H1 (cell line): ENCODE measurements at regions not wholly inside any gene's neighbourhood (a gene's known extent, or its start where the extent isn't known, plus 50 kb on each side); places are given as distances from the start of the nearest gene placed in this dataset.

Experiments
- CTCF ChIA-PET: fragments of 300-600 bp; sonication (Branson Sonifier 250); formaldehyde crosslinking; loops from one replicate; lab custom pipeline; 2021; ENCODE audit not compliant: partially characterized antibody; lab: Charles Lee
- POLR2A ChIA-PET: fragments of 300-600 bp; sonication (Branson Sonifier 250); formaldehyde crosslinking; loops from one replicate; lab custom pipeline; 2021; ENCODE audit warnings: inconsistent platforms; ENCODE audit not compliant: partially characterized antibody; lab: Charles Lee
- DNase-seq, 2 experiments: peaks; one replicate each; pipeline versions ENCODE4 v3.0.0 to v3.0.0-alpha.2; 2010 to 2022; ENCODE audit warnings: low spot score in 2 of 2, low read depth in 1 of 2, mixed read lengths in 1 of 2
- FAIRE-seq: peaks from 2 replicates; lab custom pipeline; 2011; peaks lifted over from hg19 to GRCh38; lab: Jason Lieb, UNC
- H2AFZ ChIP-seq: 2 replicates; pipeline ENCODE4 v1.8.1; 2012; ENCODE audit warnings: low read length, inconsistent platforms
- H2AK5ac ChIP-seq: 2 replicates; pipeline ENCODE4 v1.6.1; 2013; ENCODE audit warnings: low read depth, low read length
- H2BK120ac ChIP-seq: replicated peaks from 2 replicates; pipeline ENCODE3; 2013; ENCODE audit warnings: low read depth, low read length, inconsistent platforms
- H2BK12ac ChIP-seq: 2 replicates; pipeline ENCODE4 v1.6.1; 2013; ENCODE audit warnings: low read depth, low read length
- H2BK15ac ChIP-seq: 2 replicates; pipeline ENCODE4 v1.6.1; 2013; ENCODE audit warnings: low read length
- H2BK20ac ChIP-seq: 2 replicates; pipeline ENCODE4 v1.6.1; 2013; ENCODE audit warnings: low read length
- H2BK5ac ChIP-seq: 2 replicates; pipeline ENCODE4 v1.6.1; 2013; ENCODE audit warnings: low read depth, low read length
- H3K14ac ChIP-seq: 2 replicates; pipeline ENCODE4 v1.6.1; 2013; ENCODE audit warnings: inconsistent platforms; ENCODE audit not compliant: insufficient read length
- H3K18ac ChIP-seq: 2 replicates; pipeline ENCODE4 v1.6.1; 2013; ENCODE audit warnings: low read length; ENCODE audit errors: extremely low read depth
- H3K23ac ChIP-seq: 2 replicates; pipeline ENCODE4 v1.6.1; 2013; ENCODE audit warnings: inconsistent platforms; ENCODE audit not compliant: insufficient read length
- H3K23me2 ChIP-seq: 2 replicates; pipeline ENCODE4 v1.6.1; 2013; ENCODE audit warnings: low read depth, low read length
- H3K27ac ChIP-seq: 2 replicates; pipeline ENCODE4 v1.6.1; 2011; ENCODE audit warnings: low read depth, low read length, inconsistent platforms
- H3K27me3 ChIP-seq, 4 experiments: replicated peaks in 1 of 4; 1 replicate in 1 of 4; 2 replicates in 3 of 4; pipeline versions ENCODE4 v1.6.1 to v1.8.1; 2011 to 2013; ENCODE audit warnings: low read length in 3 of 4, mild to moderate bottlenecking in 3 of 4, inconsistent platforms in 2 of 4, mixed read lengths in 2 of 4, moderate library complexity in 1 of 4; ENCODE audit not compliant: control insufficient read depth in 3 of 4, insufficient read depth in 3 of 4; ENCODE audit errors: extremely low read depth in 1 of 4
- H3K36me3 ChIP-seq, 4 experiments: 2 replicates each; pipeline versions ENCODE4 v1.6.1 to v1.8.1; 2011 to 2013; ENCODE audit warnings: mild to moderate bottlenecking in 4 of 4, low read length in 3 of 4, moderate library complexity in 2 of 4, control low read depth in 1 of 4, inconsistent platforms in 1 of 4; ENCODE audit not compliant: insufficient read depth in 4 of 4, control insufficient read depth in 2 of 4
- H3K4ac ChIP-seq: replicated peaks from 2 replicates; pipeline ENCODE3; 2013; ENCODE audit warnings: low read length, low read depth, mixed read lengths, inconsistent platforms; ENCODE audit not compliant: insufficient read length
- H3K4me1 ChIP-seq, 4 experiments: replicated peaks in 1 of 4; 1 replicate in 1 of 4; 2 replicates in 3 of 4; pipeline versions ENCODE4 v1.6.1 to v1.8.1; 2011 to 2013; ENCODE audit warnings: low read length in 3 of 4, inconsistent platforms in 2 of 4, mixed read lengths in 1 of 4; ENCODE audit not compliant: insufficient read depth in 4 of 4, control insufficient read depth in 3 of 4
- H3K4me2 ChIP-seq, 2 experiments: 2 replicates each; pipeline versions ENCODE4 v1.6.1 to v1.8.1; 2011 to 2013; ENCODE audit warnings: low read depth in 2 of 2, low read length in 2 of 2, control low read depth in 1 of 2, inconsistent platforms in 1 of 2, mild to moderate bottlenecking in 1 of 2; ENCODE audit not compliant: insufficient read depth in 1 of 2
- H3K4me3 ChIP-seq, 4 experiments: fragments of 200-600, 300-600 bp in 1 of 4; sonication (generic), shearing (Covaris generic), sonication (Bioruptor Twin) in 1 of 4; 2 replicates each; pipeline versions ENCODE4 v1.5.1 to v1.8.1; 2011 to 2016; ENCODE audit warnings: low read length in 4 of 4, low read depth in 3 of 4, control low read depth in 2 of 4, inconsistent platforms in 2 of 4, mild to moderate bottlenecking in 2 of 4, mixed read lengths in 1 of 4, moderate library complexity in 1 of 4; ENCODE audit not compliant: insufficient read depth in 2 of 4; ENCODE audit errors: extremely low read depth in 1 of 4
- H3K56ac ChIP-seq: replicated peaks from 2 replicates; pipeline ENCODE3; 2013; ENCODE audit warnings: low read depth, mild to moderate bottlenecking, mixed read lengths, low read length, inconsistent platforms; ENCODE audit not compliant: insufficient read length
- H3K79me1 ChIP-seq: 2 replicates; pipeline ENCODE4 v1.6.1; 2013; ENCODE audit warnings: low read depth, low read length, control low read depth
- H3K79me2 ChIP-seq, 2 experiments: 2 replicates each; pipeline versions ENCODE4 v1.6.1 to v1.8.1; 2012 to 2013; ENCODE audit warnings: low read length in 2 of 2, mild to moderate bottlenecking in 2 of 2, inconsistent platforms in 1 of 2; ENCODE audit not compliant: insufficient read depth in 2 of 2, control insufficient read depth in 1 of 2
- H3K9ac ChIP-seq, 4 experiments: replicated peaks in 1 of 4; 1 replicate in 1 of 4; 2 replicates in 3 of 4; pipeline versions ENCODE4 v1.6.1 to v1.8.1; 2011 to 2013; ENCODE audit warnings: low read depth in 3 of 4, low read length in 3 of 4, control low read depth in 2 of 4, mild to moderate bottlenecking in 2 of 4, moderate library complexity in 2 of 4, inconsistent platforms in 1 of 4; ENCODE audit errors: extremely low read depth in 1 of 4
- H3K9me3 ChIP-seq, 2 experiments: 2 replicates each; pipeline versions ENCODE4 v1.6.1 to v1.8.1; 2012 to 2013; ENCODE audit warnings: mild to moderate bottlenecking in 2 of 2, moderate library complexity in 2 of 2, control low read depth in 1 of 2, inconsistent platforms in 1 of 2, low read depth in 1 of 2, low read length in 1 of 2, mixed read lengths in 1 of 2; ENCODE audit not compliant: insufficient read depth in 2 of 2
- H4K20me1 ChIP-seq, 2 experiments: replicated peaks in 1 of 2; 2 replicates each; pipeline versions ENCODE3 to v1.8.1; 2011 to 2013; ENCODE audit warnings: inconsistent platforms in 2 of 2, low read length in 2 of 2, mild to moderate bottlenecking in 1 of 2; ENCODE audit not compliant: insufficient read depth in 2 of 2, control insufficient read depth in 1 of 2
- H4K5ac ChIP-seq: 2 replicates; pipeline ENCODE4 v1.6.1; 2013; ENCODE audit warnings: low read length, low read depth, mixed read lengths, inconsistent platforms; ENCODE audit not compliant: insufficient read length
- H4K8ac ChIP-seq: 2 replicates; pipeline ENCODE4 v1.8.0; 2013; ENCODE audit warnings: mild to moderate bottlenecking, moderate library complexity, low read length, inconsistent platforms; ENCODE audit not compliant: insufficient read depth; ENCODE audit errors: extremely low read depth
- H4K91ac ChIP-seq: replicated peaks from 2 replicates; pipeline ENCODE3; 2013; ENCODE audit warnings: low read length, mixed read lengths, inconsistent platforms; ENCODE audit not compliant: insufficient read length
- CBX8 ChIP-seq: fragments of 300-800, 300-1000 bp; sonication (generic); IDR thresholded peaks from 2 replicates; pipeline ENCODE4 v1.7.1; 2016; ENCODE audit warnings: low read depth, low read length, borderline replicate concordance
- EGR1 ChIP-seq: IDR thresholded peaks from 2 replicates; pipeline ENCODE4 v1.6.1; 2011; ENCODE audit warnings: low read depth, low read length, borderline replicate concordance
- EZH2 ChIP-seq: fragments of 200-600 bp; sonication (generic); IDR thresholded peaks from 2 replicates; pipeline ENCODE4 v1.7.1; 2012; ENCODE audit warnings: low read depth, mild to moderate bottlenecking, moderate library complexity, low read length, inconsistent platforms; ENCODE audit not compliant: severe bottlenecking
- GABPA ChIP-seq: IDR thresholded peaks from 2 replicates; pipeline ENCODE4 v1.6.1; 2011; ENCODE audit warnings: mild to moderate bottlenecking, low read length, moderate library complexity, borderline replicate concordance; ENCODE audit not compliant: insufficient read depth
- HDAC6 ChIP-seq: IDR thresholded peaks from one replicate; pipeline ENCODE4 v1.7.1; 2012; ENCODE audit warnings: low read depth, mild to moderate bottlenecking, inconsistent platforms, low read length, moderate library complexity
- POLR2AphosphoS5 ChIP-seq: IDR thresholded peaks from 2 replicates; pipeline ENCODE4 v1.6.1; 2011; ENCODE audit warnings: low read depth, low read length
- SAP30 ChIP-seq: fragments of 300-600 bp; sonication (generic); IDR thresholded peaks from 2 replicates; pipeline ENCODE4 v1.7.1; 2012; ENCODE audit warnings: low read length, moderate library complexity, mild to moderate bottlenecking, inconsistent platforms; ENCODE audit not compliant: insufficient read depth, insufficient replicate concordance
- SRF ChIP-seq: IDR thresholded peaks from 2 replicates; pipeline ENCODE4 v1.6.1; 2011; ENCODE audit warnings: mild to moderate bottlenecking, low read depth, low read length, moderate library complexity
- TAF7 ChIP-seq: optimal IDR thresholded peaks from 2 replicates; pipeline ENCODE3; 2011; ENCODE audit warnings: low read depth, mild to moderate bottlenecking, inconsistent platforms, low read length, moderate library complexity, borderline replicate concordance
- TCF12 ChIP-seq: IDR thresholded peaks from 2 replicates; pipeline ENCODE4 v1.6.1; 2011; ENCODE audit warnings: low read depth, mild to moderate bottlenecking, low read length
- WGBS, 2 experiments: shearing (Covaris generic) in 1 of 2; methylation state at CpG; one replicate each; pipeline versions ENCODE4 v1.1.6 to v1.1.7; 2013 to 2015; ENCODE audit warnings: low lambda C conversion rate in 2 of 2, mixed read lengths in 2 of 2, inconsistent platforms in 1 of 2, low coverage in 1 of 2, missing lambda C conversion rate in 1 of 2; ENCODE audit not compliant: insufficient replicate concordance in 2 of 2, insufficient coverage in 1 of 2, insufficient read length in 1 of 2; ENCODE audit errors: extremely low coverage in 1 of 2, missing lambda C conversion rate in 1 of 2; 5-methylcytosine and 5-hydroxymethylcytosine counted together
- TF ChIP-seq, protein P1 (sequence below), 3 experiments: IDR thresholded peaks; 1 replicate in 2 of 3; 2 replicates in 1 of 3; pipeline versions ENCODE4 v1.5.1 to v1.6.1; 2011; ENCODE audit warnings: low read length in 3 of 3, mild to moderate bottlenecking in 3 of 3, inconsistent platforms in 2 of 3, low read depth in 1 of 3, moderate library complexity in 1 of 3; ENCODE audit not compliant: insufficient read depth in 1 of 3; ENCODE audit errors: control extremely low read depth in 1 of 3

DNA sequence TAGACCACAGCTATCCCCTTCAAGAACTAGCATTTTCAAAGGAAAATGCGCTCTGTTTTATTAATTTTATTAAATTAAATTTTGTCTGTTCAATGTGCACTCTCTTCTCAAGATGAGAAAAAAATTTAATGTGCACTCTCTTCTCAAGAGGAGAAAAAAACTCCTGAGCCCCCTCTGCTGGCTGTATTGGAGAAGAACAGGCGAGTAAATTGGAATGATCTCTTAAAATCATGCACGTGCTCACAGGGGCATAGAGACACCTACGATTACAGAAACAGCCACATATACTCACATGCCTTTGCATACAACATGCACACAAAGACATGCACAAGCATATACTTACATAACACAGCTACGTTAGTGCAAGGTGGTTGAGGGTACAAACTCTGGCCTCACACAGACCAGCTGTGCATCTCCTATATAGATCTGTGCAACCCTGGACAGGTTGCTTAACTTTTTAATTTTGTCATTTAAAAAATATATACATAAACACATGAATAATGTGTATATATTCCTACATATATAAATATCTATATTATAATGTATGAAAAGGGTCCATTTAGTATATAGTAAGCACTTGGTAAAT is 176.2 kb upstream of the CXorf66 start:
- H3K9me3 ChIP-seq, result no peaks in the 10 kb centered on the region
- ChIA-PET POLR2A (no interaction called here), CTCF (interaction anchor here (0.6 to 2.5 kb wide), 30 partner anchors 8 to 505 kb away, joined by 3 to 15 read pairs (median 4); no protein-coding TSS in a partner anchor)
- H4K8ac ChIP-seq, result no peak overlapping the region
- H3K4ac ChIP-seq, result no peak overlapping the region
- H2BK15ac ChIP-seq, result no peak overlapping the region
- no peaks in the 10 kb centered on the region for H3K79me2 ChIP-seq
- H3K56ac ChIP-seq, result no peak overlapping the region
- H2BK5ac ChIP-seq, result no peak overlapping the region
- H3K4me3 ChIP-seq, result no peak overlapping the region
- no peak overlapping the region for H4K5ac ChIP-seq
- no peak overlapping the region for H3K23ac ChIP-seq
- WGBS, 2 experiments, result 4% methylated on average over 3 of the region's 5 CpGs; no CpG with 5 or more reads in 1 of the 2 experiments
- H3K36me3 ChIP-seq, result no peaks in the 10 kb centered on the region
- no peaks in the 10 kb centered on the region for H4K20me1 ChIP-seq
- no peak overlapping the region for H2AK5ac ChIP-seq
- DNase-seq (peak in 1 of 2 experiments; percentile 55), FAIRE-seq (peak; percentile 78)
- H2BK12ac ChIP-seq, result peak overlapping the region; percentile 97; the same call in 1 of the 2 replicates
- H2BK20ac ChIP-seq, result no peak overlapping the region
- peak overlapping the region; percentile 60; the same call in 1 of the 2 replicates for H3K18ac ChIP-seq
- H2BK120ac ChIP-seq, result no peak overlapping the region
- H3K9ac ChIP-seq, result no peak overlapping the region
- no peak overlapping the region for H3K4me2 ChIP-seq
- H3K23me2 ChIP-seq, result no peaks in the 10 kb centered on the region; the same call in 1 of the 2 replicates
- H3K14ac ChIP-seq, result no peak overlapping the region
- H3K4me1 ChIP-seq, result no peaks in the 10 kb centered on the region
- H4K91ac ChIP-seq, result no peak overlapping the region
- H3K27me3 ChIP-seq, result no peaks in the 10 kb centered on the region
- H3K79me1 ChIP-seq, result no peaks in the 10 kb centered on the region
- H2AFZ ChIP-seq, result no peak overlapping the region
- no peak overlapping the region for H3K27ac ChIP-seq
- TF ChIP-seq EGR1, result no peak
- TF ChIP-seq POLR2AphosphoS5, result no peak
- TF ChIP-seq, protein P1, sequence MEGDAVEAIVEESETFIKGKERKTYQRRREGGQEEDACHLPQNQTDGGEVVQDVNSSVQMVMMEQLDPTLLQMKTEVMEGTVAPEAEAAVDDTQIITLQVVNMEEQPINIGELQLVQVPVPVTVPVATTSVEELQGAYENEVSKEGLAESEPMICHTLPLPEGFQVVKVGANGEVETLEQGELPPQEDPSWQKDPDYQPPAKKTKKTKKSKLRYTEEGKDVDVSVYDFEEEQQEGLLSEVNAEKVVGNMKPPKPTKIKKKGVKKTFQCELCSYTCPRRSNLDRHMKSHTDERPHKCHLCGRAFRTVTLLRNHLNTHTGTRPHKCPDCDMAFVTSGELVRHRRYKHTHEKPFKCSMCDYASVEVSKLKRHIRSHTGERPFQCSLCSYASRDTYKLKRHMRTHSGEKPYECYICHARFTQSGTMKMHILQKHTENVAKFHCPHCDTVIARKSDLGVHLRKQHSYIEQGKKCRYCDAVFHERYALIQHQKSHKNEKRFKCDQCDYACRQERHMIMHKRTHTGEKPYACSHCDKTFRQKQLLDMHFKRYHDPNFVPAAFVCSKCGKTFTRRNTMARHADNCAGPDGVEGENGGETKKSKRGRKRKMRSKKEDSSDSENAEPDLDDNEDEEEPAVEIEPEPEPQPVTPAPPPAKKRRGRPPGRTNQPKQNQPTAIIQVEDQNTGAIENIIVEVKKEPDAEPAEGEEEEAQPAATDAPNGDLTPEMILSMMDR (IDR thresholded peaks at IDR 0.05; ENCODE audit: control extremely low read depth in 1 of 3, insufficient read depth in 1 of 3, low read depth in 1 of 3, low read length in 3 of 3), result peak in 2 of 3 experiments; percentile 46 to 48; a peak in 2 of 4 replicates
- no peak for TF ChIP-seq GABPA
- TF ChIP-seq TCF12, result no peak
- no peak for TF ChIP-seq SRF
- TF ChIP-seq TAF7, result no peak
- no peak for TF ChIP-seq CBX8
- TF ChIP-seq HDAC6, result no peak
- TF ChIP-seq EZH2, result no peak
- TF ChIP-seq SAP30, result no peak
